ENCODE measurements at regions not wholly inside any gene's neighbourhood (a gene's known extent, or its start where the extent isn't known, plus 50 kb on each side); places are given as distances from the start of the nearest gene placed in this dataset.

- H3K4me3 Mint-ChIP-seq, result no peak overlapping the region
- Histone ChIP-seq H3K9me3 (ENCODE audit: control insufficient read depth, low read length) (no peaks in the 10 kb centered on the region), H3K27ac (ENCODE audit: low read depth, low read length) (no peak overlapping the region), H3K4me3 (ENCODE audit: low read length) (no peak overlapping the region), H3K9ac (ENCODE audit: extremely low read depth, low read length, poor library complexity, severe bottlenecking) (no peak overlapping the region), H3K36me3 (ENCODE audit: control insufficient read depth, insufficient read depth, low read length) (no peaks in the 10 kb centered on the region), H3K27me3 (ENCODE audit: control insufficient read depth, insufficient read depth, low read length, poor library complexity, severe bottlenecking) (no peaks in the 10 kb centered on the region), H3K4me1 (ENCODE audit: control insufficient read depth, insufficient read depth, low read length) (peaks cover 2% of the 10 kb centered on the region)
- H3K9me3 Mint-ChIP-seq, result no peaks in the 10 kb centered on the region
- 85% methylated on average over 1 of the region's 1 CpG; no CpG with 5 or more reads in 1 of the 2 experiments for WGBS, 2 experiments (ENCODE audit: insufficient coverage in 1 of 2, insufficient read length in 1 of 2)
- no peak overlapping the region for H3K27ac Mint-ChIP-seq
- no peaks in the 10 kb centered on the region for H3K27me3 Mint-ChIP-seq (ENCODE audit: insufficient read depth)
- TF ChIP-seq CTCF (conservative IDR thresholded peaks at IDR 0.05), result no peak
- H3K36me3 Mint-ChIP-seq (ENCODE audit: low read depth), result no peaks in the 10 kb centered on the region
- peaks cover 11% of the 10 kb centered on the region for H3K4me1 Mint-ChIP-seq
- DNase-seq, result no peak
Measured at GRCh38 chr9:31248156-31248555, 1136.3 kb upstream of the ACO1 start.

DNA sequence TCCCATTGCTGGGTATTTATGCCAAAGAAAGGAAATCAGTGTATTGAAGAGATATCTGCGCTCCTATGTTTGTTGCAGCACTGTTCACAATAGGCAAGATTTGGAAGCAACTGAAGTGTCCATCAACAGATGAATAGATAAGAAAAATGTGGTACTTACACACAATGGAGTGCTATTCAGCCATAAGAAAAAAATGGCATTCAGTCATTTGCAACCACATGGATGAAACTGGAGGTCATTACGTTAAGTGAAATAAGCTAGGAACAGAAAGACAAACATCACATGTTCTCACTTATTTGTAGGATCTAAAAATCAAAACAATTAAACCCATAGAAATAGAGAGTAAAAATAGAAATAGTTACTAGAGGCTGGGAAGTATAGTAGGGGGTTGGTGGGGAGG is 1133.1 kb upstream of the ACO1 start:
- Histone ChIP-seq H3K4me3 (ENCODE audit: low read length) (no peak overlapping the region), H3K36me3 (ENCODE audit: control insufficient read depth, insufficient read depth, low read length) (no peaks in the 10 kb centered on the region), H3K9me3 (ENCODE audit: control insufficient read depth, low read length) (no peaks in the 10 kb centered on the region), H3K27me3 (ENCODE audit: control insufficient read depth, insufficient read depth, low read length, poor library complexity, severe bottlenecking) (no peaks in the 10 kb centered on the region), H3K9ac (ENCODE audit: extremely low read depth, low read length, poor library complexity, severe bottlenecking) (no peak overlapping the region), H3K27ac (ENCODE audit: low read depth, low read length) (no peak overlapping the region), H3K4me1 (ENCODE audit: control insufficient read depth, insufficient read depth, low read length) (no peaks in the 10 kb centered on the region)
- peaks cover 7% of the 10 kb centered on the region for H3K27me3 Mint-ChIP-seq (ENCODE audit: insufficient read depth)
- DNase-seq, result no peak
- 96 to 100% methylated on average over 2 of the region's 2 CpGs for WGBS, 2 experiments (ENCODE audit: insufficient coverage in 1 of 2, insufficient read length in 1 of 2)
- peaks cover 4% of the 10 kb centered on the region for H3K4me1 Mint-ChIP-seq
- H3K9me3 Mint-ChIP-seq, result peaks cover 9% of the 10 kb centered on the region
- no peak for TF ChIP-seq CTCF (conservative IDR thresholded peaks at IDR 0.05)
- no peaks in the 10 kb centered on the region for H3K36me3 Mint-ChIP-seq (ENCODE audit: low read depth)
- no peak overlapping the region for H3K27ac Mint-ChIP-seq
- H3K4me3 Mint-ChIP-seq, result no peak overlapping the region

DNA sequence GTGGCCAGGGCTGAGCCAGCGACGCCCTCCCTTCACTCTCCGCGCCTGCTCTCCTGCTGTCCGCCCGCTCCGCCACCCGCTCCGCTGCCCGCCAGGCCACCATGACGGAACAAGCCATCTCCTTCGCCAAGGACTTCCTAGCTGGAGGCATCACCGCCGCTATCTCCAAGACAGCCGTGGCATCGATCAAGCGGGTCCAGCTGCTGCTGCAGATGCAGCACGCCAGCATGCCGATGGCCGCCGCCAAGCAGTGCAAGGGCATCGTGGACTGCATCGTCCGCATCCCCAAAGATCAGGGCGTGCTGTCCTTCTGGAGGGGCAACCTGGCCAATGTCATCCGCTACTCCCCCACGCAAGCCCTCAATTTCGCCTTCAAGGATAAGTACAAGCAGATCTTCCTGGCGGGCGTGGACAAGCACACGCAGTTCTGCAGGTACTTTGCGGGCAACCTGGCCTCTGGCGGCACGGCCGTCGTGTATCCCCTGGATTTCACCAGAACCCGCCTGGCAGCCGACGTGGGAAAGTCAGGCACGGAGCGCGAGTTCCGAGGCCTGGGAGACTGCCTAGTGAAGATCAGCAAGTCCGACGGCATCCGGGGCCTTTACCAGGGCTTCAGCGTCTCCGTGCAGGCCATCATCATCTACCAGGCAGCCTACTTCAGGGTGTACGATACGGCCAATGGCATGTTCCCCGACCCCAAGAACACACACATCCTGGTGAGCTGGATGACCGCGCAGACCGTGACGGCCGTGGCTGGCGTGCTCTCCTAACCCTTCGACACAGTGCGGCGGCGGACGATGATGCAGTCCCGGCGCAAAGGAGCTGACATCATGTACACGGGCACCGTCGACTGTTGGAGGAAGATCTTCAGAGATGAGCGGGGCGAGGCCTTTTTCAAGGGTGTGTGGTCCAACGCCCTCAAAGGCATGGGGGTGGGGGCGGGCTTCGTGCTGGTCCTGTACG is 1130.4 kb upstream of the ACO1 start:
- Histone ChIP-seq H3K4me3 (ENCODE audit: low read length) (no peak overlapping the region), H3K4me1 (ENCODE audit: control insufficient read depth, insufficient read depth, low read length) (no peaks in the 10 kb centered on the region), H3K27ac (ENCODE audit: low read depth, low read length) (no peak overlapping the region), H3K36me3 (ENCODE audit: control insufficient read depth, insufficient read depth, low read length) (no peaks in the 10 kb centered on the region), H3K9me3 (ENCODE audit: control insufficient read depth, low read length) (no peaks in the 10 kb centered on the region), H3K27me3 (ENCODE audit: control insufficient read depth, insufficient read depth, low read length, poor library complexity, severe bottlenecking) (no peaks in the 10 kb centered on the region), H3K9ac (ENCODE audit: extremely low read depth, low read length, poor library complexity, severe bottlenecking) (no peak overlapping the region)
- Mint-ChIP-seq H3K27ac (no peak overlapping the region), H3K4me3 (no peak overlapping the region), H3K4me1 (peaks cover 4% of the 10 kb centered on the region), H3K27me3 (ENCODE audit: insufficient read depth) (peaks cover 7% of the 10 kb centered on the region), H3K36me3 (ENCODE audit: low read depth) (no peaks in the 10 kb centered on the region), H3K9me3 (peaks cover 9% of the 10 kb centered on the region)
- WGBS, 2 experiments (ENCODE audit: insufficient coverage in 1 of 2, insufficient read length in 1 of 2), result 97 to 98% methylated on average over 54 to 73 of the region's 73 CpGs
- no peak for TF ChIP-seq CTCF (conservative IDR thresholded peaks at IDR 0.05)
- no peak for DNase-seq
